Pancreas (tissue), 10 donors: ENCODE measurements at regions not wholly inside any gene's neighbourhood (a gene's known extent, or its start where the extent isn't known, plus 50 kb on each side); places are given as distances from the start of the nearest gene placed in this dataset.

Experiments used
- ATAC-seq, 4 donors: fragments of 200-7000 bp; cut with Tn5 transposase; one replicate each; pipeline versions ENCODE4 v1.8.0 to v1.9.1; 2020; ENCODE audit warnings: mild to moderate bottlenecking in 4 of 4, moderate library complexity in 4 of 4
- DNase-seq, 6 donors: peaks; one replicate each; pipeline ENCODE4 v3.0.0-alpha.2; 2020
- FAIRE-seq: peaks from 2 replicates; lab custom pipeline; 2012; peaks lifted over from hg19 to GRCh38; lab: Jason Lieb, UNC
- H3K27ac ChIP-seq, 4 donors: fragments of 200-600 bp; sonication (generic); 1 replicate in 3 of 4; 2 replicates in 1 of 4; pipeline versions ENCODE4 v1.5.0 to v1.8.0; 2020
- H3K27me3 ChIP-seq, 4 donors: fragments of 200-600 bp; one replicate each; pipeline ENCODE4 v1.8.0; 2021
- H3K36me3 ChIP-seq, 3 donors: fragments of 200-600 bp; sonication (generic) in 1 of 3; one replicate each; pipeline versions ENCODE4 v1.5.0 to v1.8.0; 2020 to 2021
- H3K4me1 ChIP-seq, 3 donors: fragments of 200-600 bp; one replicate each; pipeline ENCODE4 v1.8.0; 2021
- H3K4me3 ChIP-seq, 4 donors: fragments of 200-600 bp; sonication (generic) in 2 of 4; one replicate each; pipeline versions ENCODE4 v1.5.0 to v1.8.0; 2020 to 2021
- H3K9me3 ChIP-seq, 4 donors: fragments of 200-600 bp; one replicate each; pipeline ENCODE4 v1.8.0; 2021
- CTCF ChIP-seq, 4 donors: fragments of 200-600 bp; sonication (generic) in 3 of 4; IDR thresholded peaks; one replicate each; pipeline versions ENCODE4 v1.5.0 to v1.8.0; 2021; ENCODE audit warnings: antibody characterized with exemption in 4 of 4
- WGBS, 2 donors: extraction: QIAGEN DNeasy Blood & Tissue Kit; methylation state at CpG; one replicate each; pipeline ENCODE4 v1.1.7; 2013; 5-methylcytosine and 5-hydroxymethylcytosine counted together
- intact Hi-C, 3 donors: fragments of 100-400 bp; cut with DNase I; formaldehyde crosslinking; loops; one replicate each; pipeline versions ENCODE4 v1.11.1 to v1.14.2; 2022
- donor health status: healthy with polysubstance abuse.
- donor health status: DM: no; HTN: no; CAD: no; lungs with moderate emphysema.
- donor health status: DM: no; HTN: no; CAD: no.
- donor health status: control.
- donor health status: control.
- donor health status: Bipolar disorder and iron deficiency.
- donor health status: DM: yes; HTN: yes; CAD: no.
- donor health status: DM: no; HTN: no; CAD: no.
- donor health status: DM: no; HTN: no; CAD: no.
- donor health status: DM: yes; HTN: yes; CAD: no.

- H3K4me3 ChIP-seq, result no peak overlapping the region
- H3K36me3 ChIP-seq, result no peaks in the 10 kb centered on the region
- intact Hi-C loops, result no loop called here
- ATAC-seq (no peak), FAIRE-seq (no peak), DNase-seq (no peak)
- no peak for TF ChIP-seq CTCF (IDR thresholded peaks at IDR 0.05)
- no peaks in the 10 kb centered on the region for H3K27me3 ChIP-seq
- no peak overlapping the region for H3K27ac ChIP-seq
- peaks cover 8 to 15% (median 14%) of the 10 kb centered on the region in 3 donors for H3K4me1 ChIP-seq
- no peaks in the 10 kb centered on the region for H3K9me3 ChIP-seq
- WGBS, 2 donors, result 65 to 66% methylated on average over 3 of the region's 3 CpGs
Measured at GRCh38 chr1:39147099-39148025, 57.1 kb upstream of the MACF1 start.

- Histone ChIP-seq H3K4me3 (no peak overlapping the region), H3K9me3 (no peaks in the 10 kb centered on the region), H3K4me1 (peaks cover 11 to 23% (median 23%) of the 10 kb centered on the region in 3 donors), H3K36me3 (no peaks in the 10 kb centered on the region), H3K27ac (no peak overlapping the region), H3K27me3 (no peaks in the 10 kb centered on the region)
- DNase-seq (no peak), ATAC-seq (no peak), FAIRE-seq (no peak)
- intact Hi-C loops, result no loop called here
- no peak for TF ChIP-seq CTCF (IDR thresholded peaks at IDR 0.05)
- WGBS, 2 donors, result 94 to 96% methylated on average over 4 of the region's 4 CpGs
Measured at GRCh38 chr1:39148942-39149341, 55.6 kb upstream of the MACF1 start.

GRCh38 chr1:39149509-39149908, 55.0 kb upstream of the MACF1 start:
- Histone ChIP-seq H3K4me1 (peaks cover 11 to 29% (median 25%) of the 10 kb centered on the region in 3 donors), H3K4me3 (no peak overlapping the region), H3K27me3 (no peaks in the 10 kb centered on the region), H3K36me3 (no peaks in the 10 kb centered on the region), H3K9me3 (no peaks in the 10 kb centered on the region), H3K27ac (no peak overlapping the region)
- FAIRE-seq (no peak), ATAC-seq (no peak), DNase-seq (no peak)
- no peak for TF ChIP-seq CTCF (IDR thresholded peaks at IDR 0.05)
- 75 to 79% methylated on average over 4 of the region's 4 CpGs for WGBS, 2 donors
- intact Hi-C loops, result no loop called here

- H3K36me3 ChIP-seq, result no peaks in the 10 kb centered on the region
- no peak for TF ChIP-seq CTCF (IDR thresholded peaks at IDR 0.05)
- H3K27me3 ChIP-seq, result no peaks in the 10 kb centered on the region
- peaks cover 20 to 41% (median 30%) of the 10 kb centered on the region in 3 donors for H3K4me1 ChIP-seq
- no peak overlapping the region for H3K27ac ChIP-seq
- WGBS, 2 donors, result 36 to 40% methylated on average over 2 of the region's 2 CpGs
- intact Hi-C loops, result no loop called here
- no peak for FAIRE-seq
- ATAC-seq, result no peak
- H3K9me3 ChIP-seq, result no peaks in the 10 kb centered on the region
- H3K4me3 ChIP-seq, result no peak overlapping the region
- no peak for DNase-seq
Measured at GRCh38 chr1:39150779-39151178, 53.7 kb upstream of the MACF1 start.

GRCh38 chr1:39151267-39151666, 53.2 kb upstream of the MACF1 start:
- no peak for FAIRE-seq
- no peaks in the 10 kb centered on the region for H3K36me3 ChIP-seq
- H3K4me3 ChIP-seq, result no peak overlapping the region
- intact Hi-C loops, result no loop called here
- no peaks in the 10 kb centered on the region for H3K9me3 ChIP-seq
- no peak overlapping the region for H3K27ac ChIP-seq
- WGBS, 2 donors, result 93% methylated on average over 3 of the region's 3 CpGs
- no peaks in the 10 kb centered on the region for H3K27me3 ChIP-seq
- TF ChIP-seq CTCF (IDR thresholded peaks at IDR 0.05), result no peak
- no peak for DNase-seq
- no peak for ATAC-seq
- peaks cover 20 to 41% (median 30%) of the 10 kb centered on the region in 3 donors for H3K4me1 ChIP-seq
